Neuronal stem cell (in vitro differentiated cells): ENCODE measurements at regions not wholly inside any gene's neighbourhood (a gene's known extent, or its start where the extent isn't known, plus 50 kb on each side); places are given as distances from the start of the nearest gene placed in this dataset.

Experiments used
- DNase-seq: peaks from one replicate; pipeline ENCODE4 v3.0.0-alpha.2; 2013; ENCODE audit warnings: low spot score
- H2AFZ ChIP-seq: one replicate; pipeline ENCODE4 v1.6.1; 2013; ENCODE audit warnings: mild to moderate bottlenecking, low read length, inconsistent platforms
- H2AK5ac ChIP-seq: 2 replicates; pipeline ENCODE4 v1.6.1; 2013; ENCODE audit warnings: low read depth, mild to moderate bottlenecking, inconsistent platforms, low read length, moderate library complexity, mixed read lengths
- H2BK120ac ChIP-seq: 2 replicates; pipeline ENCODE4 v1.6.1; 2013; ENCODE audit warnings: low read depth, mild to moderate bottlenecking, inconsistent platforms, low read length, moderate library complexity, mixed read lengths
- H2BK12ac ChIP-seq: one replicate; pipeline ENCODE4 v1.6.1; 2013; ENCODE audit warnings: low read length, inconsistent platforms
- H2BK15ac ChIP-seq: 2 replicates; pipeline ENCODE4 v1.6.1; 2013; ENCODE audit warnings: mild to moderate bottlenecking, low read length, inconsistent platforms, mixed read lengths
- H2BK5ac ChIP-seq: one replicate; pipeline ENCODE4 v1.6.1; 2013; ENCODE audit warnings: inconsistent platforms, mild to moderate bottlenecking, low read length, moderate library complexity
- H3K14ac ChIP-seq: one replicate; pipeline ENCODE4 v1.6.1; 2013; ENCODE audit warnings: low read length, inconsistent platforms
- H3K18ac ChIP-seq: 2 replicates; pipeline ENCODE4 v1.6.1; 2013; ENCODE audit warnings: low read length, inconsistent platforms
- H3K23ac ChIP-seq: 2 replicates; pipeline ENCODE4 v1.6.1; 2013; ENCODE audit warnings: low read depth, mild to moderate bottlenecking, mixed read lengths, low read length, inconsistent platforms; ENCODE audit not compliant: poor library complexity
- H3K27ac ChIP-seq: replicated peaks from 3 replicates; pipeline ENCODE4 v1.5.1; 2013; ENCODE audit warnings: low read length, inconsistent platforms
- H3K27me3 ChIP-seq, 3 experiments: 2 replicates each; pipeline ENCODE4 v1.6.1; 2013; ENCODE audit warnings: low read length in 3 of 3, mild to moderate bottlenecking in 2 of 3, inconsistent platforms in 1 of 3, low read depth in 1 of 3, mixed read lengths in 1 of 3, moderate library complexity in 1 of 3; ENCODE audit not compliant: control insufficient read depth in 3 of 3, insufficient read depth in 3 of 3
- H3K36me3 ChIP-seq, 2 donors: replicated peaks in 1 of 2; 2 replicates each; pipeline ENCODE4 v1.6.1; 2013; ENCODE audit warnings: low read length in 2 of 2; ENCODE audit not compliant: control insufficient read depth in 2 of 2, insufficient read depth in 2 of 2
- H3K4ac ChIP-seq: 2 replicates; pipeline ENCODE4 v1.6.1; 2013; ENCODE audit warnings: inconsistent platforms, mild to moderate bottlenecking, low read length, moderate library complexity
- H3K4me1 ChIP-seq, 2 donors: 1 replicate in 1 of 2; 2 replicates in 1 of 2; pipeline ENCODE4 v1.6.1; 2013; ENCODE audit warnings: low read length in 2 of 2, low read depth in 1 of 2; ENCODE audit not compliant: control insufficient read depth in 2 of 2, insufficient read depth in 1 of 2
- H3K4me2 ChIP-seq: one replicate; pipeline ENCODE4 v1.6.1; 2013; ENCODE audit warnings: mild to moderate bottlenecking, low read length, inconsistent platforms; ENCODE audit not compliant: insufficient read depth, poor library complexity, severe bottlenecking
- H3K4me3 ChIP-seq, 2 donors: 2 replicates each; pipeline ENCODE4 v1.5.1; 2013; ENCODE audit warnings: low read length in 2 of 2, mild to moderate bottlenecking in 2 of 2, inconsistent platforms in 1 of 2, moderate library complexity in 1 of 2
- H3K79me1 ChIP-seq: one replicate; pipeline ENCODE4 v1.6.1; 2013; ENCODE audit warnings: low read depth, mild to moderate bottlenecking, inconsistent platforms, low read length, moderate library complexity
- H3K9ac ChIP-seq: one replicate; pipeline ENCODE4 v1.6.1; 2013; ENCODE audit warnings: mild to moderate bottlenecking, low read depth, low read length, inconsistent platforms; ENCODE audit not compliant: poor library complexity
- H3K9me3 ChIP-seq, 2 donors: replicated peaks in 1 of 2; 2 replicates each; pipeline versions ENCODE3 to v1.6.1; 2013; ENCODE audit warnings: low read length in 2 of 2, mild to moderate bottlenecking in 2 of 2, inconsistent platforms in 1 of 2, low read depth in 1 of 2, mixed read lengths in 1 of 2, moderate library complexity in 1 of 2; ENCODE audit not compliant: control insufficient read depth in 2 of 2, insufficient read depth in 1 of 2
- H4K8ac ChIP-seq: one replicate; pipeline ENCODE4 v1.6.1; 2013; ENCODE audit warnings: low read depth, mild to moderate bottlenecking, inconsistent platforms, low read length, moderate library complexity
- H4K91ac ChIP-seq: one replicate; pipeline ENCODE4 v1.6.1; 2013; ENCODE audit warnings: low read length, low read depth, mild to moderate bottlenecking, inconsistent platforms; ENCODE audit not compliant: poor library complexity
- WGBS, 2 donors: extraction: QIAGEN DNeasy Blood & Tissue Kit; methylation state at CpG; one replicate each; pipeline ENCODE4 v1.1.7; 2013; ENCODE audit warnings: missing lambda C conversion rate in 2 of 2, mixed read lengths in 1 of 2; ENCODE audit not compliant: insufficient read length in 2 of 2, insufficient replicate concordance in 1 of 2; ENCODE audit errors: extremely low coverage in 2 of 2; 5-methylcytosine and 5-hydroxymethylcytosine counted together

DNA sequence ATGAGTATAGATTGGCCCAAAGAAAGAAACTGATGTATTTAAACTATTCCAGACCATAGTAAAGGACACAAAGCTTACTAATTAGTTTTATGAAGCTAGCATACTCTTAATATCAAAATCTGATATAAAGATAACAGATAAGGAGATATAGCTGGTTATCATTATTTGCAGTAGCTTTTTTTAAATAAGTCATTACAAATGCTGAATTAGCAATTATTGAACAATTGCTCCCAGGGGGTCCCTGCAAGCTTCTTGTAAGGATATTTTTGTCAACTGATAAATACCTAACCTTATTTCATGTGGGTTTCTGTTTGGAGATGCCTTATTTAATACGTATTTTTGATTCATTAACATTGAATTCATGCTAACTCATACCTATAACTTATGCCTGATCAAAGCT, 99.0 kb downstream of the RAB18 start:
- no peak overlapping the region for H2BK5ac ChIP-seq
- H2BK12ac ChIP-seq: no peak overlapping the region
- H3K9me3 ChIP-seq: no peaks in the 10 kb centered on the region
- H3K4ac ChIP-seq: no peak overlapping the region
- H3K4me3 ChIP-seq: no peak overlapping the region
- no peak overlapping the region for H2AFZ ChIP-seq
- no peak for DNase-seq
- no peak overlapping the region for H2AK5ac ChIP-seq
- no peak overlapping the region for H3K23ac ChIP-seq
- H2BK120ac ChIP-seq: no peak overlapping the region
- H3K9ac ChIP-seq: no peak overlapping the region
- no peaks in the 10 kb centered on the region for H3K36me3 ChIP-seq
- no peak overlapping the region for H3K14ac ChIP-seq
- H4K91ac ChIP-seq: no peak overlapping the region
- no peak overlapping the region for H2BK15ac ChIP-seq
- no peak overlapping the region for H3K18ac ChIP-seq
- no peaks in the 10 kb centered on the region for H3K79me1 ChIP-seq
- H4K8ac ChIP-seq: no peak overlapping the region
- WGBS, 2 donors: no CpG with 5 or more reads among the region's 1 CpG
- H3K27me3 ChIP-seq: no peaks in the 10 kb centered on the region
- no peaks in the 10 kb centered on the region for H3K4me1 ChIP-seq
- H3K4me2 ChIP-seq: no peak overlapping the region
- H3K27ac ChIP-seq: no peak overlapping the region

DNA sequence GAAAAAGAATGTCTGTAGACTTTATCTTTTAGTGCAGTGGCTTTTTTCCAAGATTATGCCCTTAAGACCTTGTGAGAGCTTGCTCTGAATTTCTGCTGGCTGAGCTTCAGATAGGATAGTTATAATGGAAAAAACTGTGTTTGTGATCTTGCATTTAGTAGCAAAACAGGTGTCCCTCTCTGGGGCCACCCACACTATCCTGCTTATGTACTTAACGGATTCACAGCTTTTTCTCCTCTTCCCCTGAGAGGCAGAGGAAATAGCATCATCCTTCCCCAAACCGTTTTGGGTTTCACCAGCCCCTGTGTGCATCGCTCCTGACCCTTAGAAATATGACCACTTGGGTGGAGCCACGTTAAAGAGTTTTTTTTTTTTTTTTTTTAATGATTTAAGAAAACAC, 101.2 kb downstream of the RAB18 start:
- no peak overlapping the region for H2BK120ac ChIP-seq
- H3K36me3 ChIP-seq: no peaks in the 10 kb centered on the region
- no peaks in the 10 kb centered on the region for H3K79me1 ChIP-seq
- H3K4me1 ChIP-seq: no peaks in the 10 kb centered on the region
- H3K27me3 ChIP-seq: no peaks in the 10 kb centered on the region
- no peak overlapping the region for H2BK5ac ChIP-seq
- DNase-seq: no peak
- no peak overlapping the region for H2BK15ac ChIP-seq
- H2BK12ac ChIP-seq: no peak overlapping the region
- H3K18ac ChIP-seq: no peak overlapping the region
- no peak overlapping the region for H3K9ac ChIP-seq
- no peak overlapping the region for H2AK5ac ChIP-seq
- no peak overlapping the region for H3K4ac ChIP-seq
- WGBS, 2 donors: no CpG with 5 or more reads among the region's 4 CpGs
- no peak overlapping the region for H4K91ac ChIP-seq
- H3K23ac ChIP-seq: no peak overlapping the region
- no peak overlapping the region for H3K4me2 ChIP-seq
- no peak overlapping the region for H3K4me3 ChIP-seq
- H3K14ac ChIP-seq: no peak overlapping the region
- H2AFZ ChIP-seq: no peak overlapping the region
- no peaks in the 10 kb centered on the region for H3K9me3 ChIP-seq
- no peak overlapping the region for H3K27ac ChIP-seq
- no peak overlapping the region for H4K8ac ChIP-seq

DNA sequence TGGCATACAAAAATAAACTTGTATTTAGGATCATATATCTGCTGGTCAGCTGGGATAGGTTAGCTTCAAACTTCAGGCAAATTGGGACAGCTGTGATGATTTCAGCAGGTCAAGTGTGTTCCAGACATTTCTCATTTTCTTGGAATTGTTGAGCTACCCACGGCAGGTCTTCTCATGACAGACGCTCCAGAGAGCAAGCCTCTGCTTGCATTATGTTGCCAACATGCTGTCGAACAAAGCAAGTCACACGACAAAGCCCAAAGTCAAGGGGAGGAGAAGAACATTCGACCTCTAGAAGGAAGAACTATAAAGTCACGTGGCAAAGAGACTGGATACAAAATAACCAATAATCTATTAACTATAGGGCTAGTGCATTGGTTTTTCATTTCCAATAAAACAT, 103.5 kb downstream of the RAB18 start:
- Histone ChIP-seq H2BK120ac (no peak overlapping the region), H3K18ac (no peak overlapping the region), H2BK15ac (no peak overlapping the region), H2BK5ac (no peak overlapping the region), H3K4me3 (no peak overlapping the region), H3K4me2 (no peak overlapping the region), H3K9ac (no peak overlapping the region), H3K23ac (no peak overlapping the region), H3K4me1 (peaks cover 0 to 4% of the 10 kb centered on the region in 2 donors), H4K91ac (no peak overlapping the region), H2AFZ (no peak overlapping the region), H3K27ac (no peak overlapping the region), H3K36me3 (no peaks in the 10 kb centered on the region), H3K14ac (no peak overlapping the region), H2BK12ac (no peak overlapping the region), H3K9me3 (no peaks in the 10 kb centered on the region), H2AK5ac (no peak overlapping the region), H3K79me1 (no peaks in the 10 kb centered on the region), H3K4ac (no peak overlapping the region), H3K27me3 (no peaks in the 10 kb centered on the region), H4K8ac (no peak overlapping the region)
- no peak for DNase-seq
- no CpG with 5 or more reads among the region's 6 CpGs for WGBS, 2 donors

DNA sequence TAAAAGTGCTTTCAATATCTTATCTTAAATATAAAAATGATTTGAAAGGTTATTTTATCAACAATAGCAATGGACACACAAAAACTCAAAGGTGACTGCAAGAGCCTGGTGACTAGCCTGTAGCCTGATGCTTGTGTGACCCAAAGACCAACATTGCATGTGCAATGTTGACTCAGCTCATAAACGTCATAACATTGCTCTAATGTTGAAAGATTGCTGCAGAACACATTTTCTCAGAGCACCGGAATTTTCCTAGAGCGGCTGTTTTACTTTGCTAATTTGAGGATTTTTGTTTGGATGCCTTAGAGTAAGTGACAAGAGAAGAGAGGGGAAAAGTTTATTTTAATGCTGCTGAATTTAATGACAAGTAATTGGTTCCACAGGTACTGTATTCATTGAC, 107.1 kb downstream of the RAB18 start:
- Histone ChIP-seq H2BK120ac (no peak overlapping the region), H3K4ac (no peak overlapping the region), H4K91ac (no peak overlapping the region), H3K27ac (no peak overlapping the region), H3K18ac (no peak overlapping the region), H3K23ac (no peak overlapping the region), H3K9me3 (no peaks in the 10 kb centered on the region), H2AK5ac (no peak overlapping the region), H2BK12ac (no peak overlapping the region), H2BK15ac (no peak overlapping the region), H2AFZ (no peak overlapping the region), H3K4me3 (no peak overlapping the region), H3K4me1 (peaks cover 1 to 7% of the 10 kb centered on the region in 2 donors), H3K9ac (no peak overlapping the region), H3K27me3 (no peaks in the 10 kb centered on the region), H3K79me1 (no peaks in the 10 kb centered on the region), H3K14ac (no peak overlapping the region), H2BK5ac (no peak overlapping the region), H4K8ac (no peak overlapping the region), H3K4me2 (no peak overlapping the region), H3K36me3 (no peaks in the 10 kb centered on the region)
- no CpG with 5 or more reads among the region's 3 CpGs for WGBS, 2 donors
- no peak for DNase-seq
